ENCODE measurements at regions not wholly inside any gene's neighbourhood (a gene's known extent, or its start where the extent isn't known, plus 50 kb on each side); places are given as distances from the start of the nearest gene placed in this dataset.

DNA sequence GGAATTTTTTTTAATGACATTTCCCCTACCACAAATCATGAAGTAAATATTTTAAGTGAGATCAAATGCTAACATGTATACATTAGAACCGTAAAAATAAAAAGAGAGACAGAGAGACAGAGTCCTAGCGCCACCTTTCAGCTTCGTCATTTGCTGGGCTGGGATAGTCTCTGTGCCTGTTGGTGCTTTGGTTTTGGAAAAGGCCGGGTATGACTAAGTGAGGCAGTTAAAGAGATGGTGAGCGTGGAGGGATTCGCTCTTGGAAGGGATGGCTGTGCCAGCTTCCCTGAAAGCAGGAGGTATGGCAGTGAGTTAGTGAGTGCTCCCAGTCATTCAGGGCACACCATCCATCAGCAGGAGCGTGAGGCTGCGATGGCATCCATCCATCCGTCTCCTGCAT lies 729.6 kb upstream of the WWC1 start:
- DNase-seq = no peak
- Histone ChIP-seq H3K4me3 (no peak overlapping the region), H3K27me3 (no peaks in the 10 kb centered on the region), H3K4me1 (no peaks in the 10 kb centered on the region), H3K9me3 (replicated peaks) (no peaks in the 10 kb centered on the region), H3K36me3 (no peaks in the 10 kb centered on the region), H3K27ac (no peak overlapping the region)

GRCh38 chr5:167564275-167564674 lies 727.2 kb upstream of the WWC1 start:
- H3K27me3 ChIP-seq = no peaks in the 10 kb centered on the region

GRCh38 chr5:167565189-167565954 lies 726.1 kb upstream of the WWC1 start:
- Histone ChIP-seq H3K27ac (no peak overlapping the region), H3K4me3 (no peak overlapping the region), H3K36me3 (no peaks in the 10 kb centered on the region), H3K4me1 (no peaks in the 10 kb centered on the region), H3K9me3 (replicated peaks) (no peaks in the 10 kb centered on the region), H3K27me3 (no peaks in the 10 kb centered on the region)
- peak in 1 of 2 experiments; percentile 26 for DNase-seq

More at GRCh38 chr5:167564275-167564674, 727.2 kb upstream of the WWC1 start:
- Histone ChIP-seq H3K27ac (no peak overlapping the region), H3K9me3 (replicated peaks) (no peaks in the 10 kb centered on the region), H3K36me3 (no peaks in the 10 kb centered on the region), H3K4me3 (no peak overlapping the region), H3K4me1 (no peaks in the 10 kb centered on the region)
- DNase-seq = no peak

DNA sequence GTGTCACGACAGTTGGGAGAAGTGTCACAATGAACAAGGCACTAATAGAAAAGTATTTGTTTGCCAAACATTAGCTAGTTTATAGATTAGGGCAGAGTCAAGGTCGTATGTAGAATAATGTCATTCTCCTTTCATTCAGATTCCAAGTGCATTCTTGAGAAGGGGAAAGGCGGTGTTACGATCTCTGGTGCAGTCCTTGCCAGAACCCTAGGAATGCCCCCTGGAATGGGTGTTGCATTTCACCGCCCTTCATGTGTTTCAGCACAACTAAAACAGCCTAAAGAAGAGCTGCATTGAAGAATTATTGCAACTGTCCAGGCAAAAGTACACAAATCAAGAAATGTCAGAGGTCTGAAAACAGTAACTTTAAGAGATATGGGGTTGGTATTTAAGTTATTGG lies 721.0 kb upstream of the WWC1 start:
- Histone ChIP-seq H3K4me1 (no peaks in the 10 kb centered on the region), H3K4me3 (no peak overlapping the region), H3K36me3 (no peaks in the 10 kb centered on the region), H3K27me3 (no peaks in the 10 kb centered on the region; the same call in 1 of the 2 replicates), H3K27ac (no peak overlapping the region), H3K9me3 (replicated peaks) (no peaks in the 10 kb centered on the region)
- no peak for DNase-seq

GRCh38 chr5:167571824-167572223 lies 719.6 kb upstream of the WWC1 start:
- Histone ChIP-seq H3K4me1 (no peaks in the 10 kb centered on the region), H3K27ac (no peak overlapping the region), H3K36me3 (no peaks in the 10 kb centered on the region), H3K4me3 (no peak overlapping the region), H3K27me3 (peaks cover 2% of the 10 kb centered on the region), H3K9me3 (replicated peaks) (no peaks in the 10 kb centered on the region)
- DNase-seq = no peak

DNA sequence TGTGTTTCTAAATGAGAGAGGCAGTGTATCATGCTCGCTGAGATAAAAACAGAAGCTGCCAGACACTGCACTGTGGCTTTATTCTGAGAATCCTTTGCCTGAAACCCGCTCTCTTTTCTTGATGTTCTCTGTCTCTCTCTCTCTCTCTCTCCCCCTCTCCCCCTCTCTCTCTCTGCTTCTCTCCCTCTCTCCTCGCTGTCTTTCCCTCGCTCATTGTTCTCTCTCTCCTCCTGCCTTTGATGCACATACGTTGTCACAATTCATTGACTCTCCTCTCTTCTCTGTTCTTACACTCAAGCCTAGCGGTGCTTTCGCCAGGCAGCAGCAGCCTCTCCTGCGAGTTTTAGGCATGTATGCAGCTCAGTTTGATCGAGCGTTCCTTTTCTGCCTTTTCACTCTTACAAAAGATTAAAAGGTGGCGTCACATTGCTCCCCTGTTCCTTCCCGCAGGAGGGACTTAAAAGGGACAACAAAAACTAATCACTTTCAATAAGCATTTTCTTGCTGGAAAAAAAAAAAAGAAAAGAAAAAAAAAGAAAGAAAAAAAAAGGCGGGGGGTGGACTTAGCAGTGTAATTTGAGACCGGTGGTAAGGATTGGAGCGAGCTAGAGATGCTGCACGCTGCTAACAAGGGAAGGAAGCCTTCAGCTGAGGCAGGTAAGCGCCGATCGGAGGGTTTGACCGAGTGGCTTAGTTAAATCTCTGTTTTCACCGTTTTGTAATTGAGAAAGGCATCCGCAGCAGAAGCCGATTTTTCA lies 717.9 kb upstream of the WWC1 start:
- Histone ChIP-seq H3K36me3 (no peaks in the 10 kb centered on the region), H3K4me3 (peak overlapping the region; percentile 35), H3K9me3 (replicated peaks) (no peaks in the 10 kb centered on the region), H3K27ac (no peak overlapping the region), H3K4me1 (no peaks in the 10 kb centered on the region), H3K27me3 (peaks cover 6% of the 10 kb centered on the region)
- DNase-seq = peak; percentile 11 to 36

DNA sequence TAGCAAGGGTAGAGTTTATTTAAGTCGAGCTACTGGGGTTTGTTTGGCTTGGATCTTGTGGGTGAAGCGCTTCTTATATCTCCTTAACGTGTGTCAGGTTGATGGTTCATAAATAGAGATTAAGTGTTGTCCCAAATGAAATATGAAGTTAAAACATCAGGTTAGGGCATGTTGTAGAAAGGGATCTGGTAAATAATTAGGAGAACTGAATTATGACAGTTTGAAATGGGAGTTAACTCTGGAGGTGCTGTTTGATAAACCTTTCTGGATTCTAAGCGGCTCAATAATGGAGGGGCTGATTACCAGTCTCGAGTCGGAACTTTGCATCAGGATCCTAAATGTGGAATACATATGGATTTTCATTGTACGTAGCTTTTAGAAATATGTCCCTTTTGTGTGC lies 717.0 kb upstream of the WWC1 start:
- Histone ChIP-seq H3K9me3 (replicated peaks) (no peaks in the 10 kb centered on the region), H3K4me3 (peak overlapping the region; percentile 35), H3K27ac (no peak overlapping the region)

GRCh38 chr5:167575330-167575729 lies 716.1 kb upstream of the WWC1 start:
- Histone ChIP-seq H3K27ac (no peak overlapping the region), H3K27me3 (peaks cover 6% of the 10 kb centered on the region), H3K4me3 (no peak overlapping the region), H3K4me1 (no peaks in the 10 kb centered on the region), H3K9me3 (replicated peaks) (no peaks in the 10 kb centered on the region), H3K36me3 (no peaks in the 10 kb centered on the region)
- DNase-seq = no peak

More for the DNA sequence above, 717.0 kb upstream of the WWC1 start:
- Histone ChIP-seq H3K27me3 (peaks cover 6% of the 10 kb centered on the region), H3K4me1 (no peaks in the 10 kb centered on the region), H3K36me3 (no peaks in the 10 kb centered on the region)
- DNase-seq = no peak

- no peaks in the 10 kb centered on the region for H3K36me3 ChIP-seq
- no peaks in the 10 kb centered on the region for H3K9me3 ChIP-seq (replicated peaks)
- peaks cover 9% of the 10 kb centered on the region for H3K27me3 ChIP-seq
- no peaks in the 10 kb centered on the region for H3K4me1 ChIP-seq
- no peak overlapping the region for H3K27ac ChIP-seq
- no peak for DNase-seq
- H3K4me3 ChIP-seq = no peak overlapping the region
Observed at GRCh38 chr5:167576126-167576525, 715.3 kb upstream of the WWC1 start.

- no peaks in the 10 kb centered on the region for H3K36me3 ChIP-seq
- no peak overlapping the region for H3K27ac ChIP-seq
- no peak overlapping the region for H3K4me3 ChIP-seq
- H3K4me1 ChIP-seq = no peaks in the 10 kb centered on the region
- no peak for DNase-seq
- H3K9me3 ChIP-seq (replicated peaks) = no peaks in the 10 kb centered on the region
- H3K27me3 ChIP-seq = peaks cover 9% of the 10 kb centered on the region
Observed at GRCh38 chr5:167576897-167577296, 714.5 kb upstream of the WWC1 start.

GRCh38 chr5:167577616-167578015 lies 713.8 kb upstream of the WWC1 start:
- H3K36me3 ChIP-seq = no peaks in the 10 kb centered on the region
- H3K4me3 ChIP-seq = no peak overlapping the region
- H3K4me1 ChIP-seq = no peaks in the 10 kb centered on the region
- no peaks in the 10 kb centered on the region for H3K9me3 ChIP-seq (replicated peaks)
- no peak for DNase-seq
- no peak overlapping the region for H3K27ac ChIP-seq
- H3K27me3 ChIP-seq = peaks cover 9% of the 10 kb centered on the region

DNA sequence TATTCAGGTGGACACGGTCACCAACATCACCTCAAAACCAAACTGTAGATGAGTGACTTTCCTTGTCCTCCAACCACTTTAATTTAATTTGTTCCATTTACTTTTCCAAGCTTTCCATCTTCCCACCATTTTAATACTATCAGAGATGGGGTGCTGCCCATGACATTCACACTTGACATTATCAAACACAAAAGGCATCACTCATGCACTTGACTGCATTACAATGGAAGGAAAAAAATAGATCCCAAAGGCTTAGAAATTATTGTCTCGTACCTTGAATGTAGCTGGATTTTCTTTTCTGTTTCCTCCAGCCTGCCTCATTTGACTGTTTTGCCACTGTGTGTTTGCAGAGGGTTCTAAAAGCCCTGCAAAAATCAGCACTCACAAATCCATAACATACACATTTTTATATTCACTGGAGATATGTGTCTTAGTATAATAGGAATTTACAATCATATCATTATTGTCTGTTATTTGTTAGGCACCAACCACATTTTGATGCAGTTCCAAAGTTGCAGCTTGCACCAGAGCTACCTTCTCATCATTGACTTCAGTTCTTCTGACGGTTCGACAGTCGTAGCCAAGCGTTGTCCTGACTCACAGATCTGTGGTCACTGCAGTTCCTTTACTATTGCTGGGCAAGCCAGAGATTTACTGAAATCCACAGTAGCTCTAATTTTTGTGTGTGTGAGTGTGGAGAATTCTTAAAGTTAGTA lies 712.3 kb upstream of the WWC1 start:
- no peak overlapping the region for H3K4me3 ChIP-seq
- no peaks in the 10 kb centered on the region for H3K9me3 ChIP-seq (replicated peaks)
- H3K4me1 ChIP-seq = no peaks in the 10 kb centered on the region
- no peak for DNase-seq
- no peaks in the 10 kb centered on the region for H3K36me3 ChIP-seq
- peaks cover 9% of the 10 kb centered on the region for H3K27me3 ChIP-seq
- no peak overlapping the region for H3K27ac ChIP-seq

GRCh38 chr5:167579693-167580055 lies 711.8 kb upstream of the WWC1 start:
- H3K27ac ChIP-seq = no peak overlapping the region
- no peak for DNase-seq
- no peaks in the 10 kb centered on the region for H3K4me1 ChIP-seq
- peaks cover 9% of the 10 kb centered on the region for H3K27me3 ChIP-seq
- no peaks in the 10 kb centered on the region for H3K36me3 ChIP-seq
- H3K4me3 ChIP-seq = no peak overlapping the region
- H3K9me3 ChIP-seq (replicated peaks) = no peaks in the 10 kb centered on the region

DNA sequence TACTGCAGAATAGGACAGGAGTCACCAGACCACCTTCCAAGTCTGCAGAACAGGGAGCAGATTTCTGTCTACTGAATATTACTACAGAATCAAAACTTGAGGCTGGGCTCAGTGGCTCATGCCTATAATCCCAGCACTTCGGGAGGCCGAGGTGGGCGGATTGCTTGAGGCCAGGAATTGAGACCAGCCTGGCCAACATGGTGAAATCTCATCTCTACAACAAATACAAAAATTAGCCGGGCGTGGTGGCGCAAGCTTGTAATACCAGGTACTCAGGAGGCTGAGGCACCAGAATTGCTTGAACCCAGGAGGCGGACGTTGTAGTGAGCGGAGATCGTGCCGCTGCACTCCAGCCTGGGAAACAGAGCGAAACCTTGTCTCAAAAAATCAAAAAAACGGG lies 710.8 kb upstream of the WWC1 start:
- Histone ChIP-seq H3K9me3 (replicated peaks) (no peaks in the 10 kb centered on the region), H3K27ac (no peak overlapping the region), H3K4me1 (no peaks in the 10 kb centered on the region), H3K27me3 (peaks cover 9% of the 10 kb centered on the region), H3K4me3 (no peak overlapping the region), H3K36me3 (no peaks in the 10 kb centered on the region)
- DNase-seq = no peak

DNA sequence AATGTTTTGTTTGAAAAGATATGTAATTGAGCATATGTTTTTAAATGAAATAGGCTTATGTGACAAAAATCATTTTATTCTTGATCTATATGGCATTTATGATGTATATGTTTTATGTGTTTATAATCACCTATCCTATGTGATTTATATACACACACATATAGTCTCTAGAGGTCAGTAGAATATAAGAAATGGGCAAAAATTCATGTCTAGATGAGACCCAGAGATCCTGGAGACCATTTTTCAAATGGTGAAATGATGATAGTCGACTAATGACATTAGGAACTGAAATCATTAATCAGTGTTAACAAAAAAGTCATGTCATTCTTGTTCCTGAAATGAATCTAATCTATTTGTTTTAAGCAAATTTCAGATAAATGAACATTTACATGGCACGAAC lies 709.2 kb upstream of the WWC1 start:
- Histone ChIP-seq H3K27ac (no peak overlapping the region), H3K4me3 (no peak overlapping the region), H3K36me3 (no peaks in the 10 kb centered on the region), H3K27me3 (peaks cover 3% of the 10 kb centered on the region; the same call in 1 of the 2 replicates), H3K9me3 (replicated peaks) (no peaks in the 10 kb centered on the region), H3K4me1 (no peaks in the 10 kb centered on the region)
- no peak for DNase-seq
